GM12892 (cell line): ENCODE measurements at regions not wholly inside any gene's neighbourhood (a gene's known extent, or its start where the extent isn't known, plus 50 kb on each side); places are given as distances from the start of the nearest gene placed in this dataset.

Experiments used
- POLR2A ChIP-seq: IDR thresholded peaks from 2 replicates; pipeline ENCODE4 v1.6.1; 2011; ENCODE audit warnings: low read depth, low read length, control low read depth
- POLR2AphosphoS5 ChIP-seq: IDR thresholded peaks from 2 replicates; pipeline ENCODE4 v1.6.1; 2011; ENCODE audit warnings: low read depth, low read length, control low read depth
- TAF1 ChIP-seq: IDR thresholded peaks from 2 replicates; pipeline ENCODE4 v1.6.1; 2011; ENCODE audit warnings: low read depth, mild to moderate bottlenecking, control low read depth, low read length, borderline replicate concordance

GRCh38 chr4:163613383-163613782 lies 118.9 kb downstream of the TMA16 start:
- TF ChIP-seq POLR2A (no peak), TAF1 (no peak), POLR2AphosphoS5 (no peak)
